Activated naive CD4-positive, alpha-beta T cell treated with anti-CD3 and anti-CD28 coated beads for 36 hours (primary cell): ENCODE measurements at regions not wholly inside any gene's neighbourhood (a gene's known extent, or its start where the extent isn't known, plus 50 kb on each side); places are given as distances from the start of the nearest gene placed in this dataset.
"Not testable (repeated sequence)": the region's sequence is repeated elsewhere in the genome, so short reads cannot be mapped to it uniquely, and the experiment has no call there.

Experiments
- CTCF ChIA-PET: fragments of 350-600 bp; sonication (Branson Sonifier 250); formaldehyde crosslinking; loops from one replicate; lab custom pipeline; 2021; ENCODE audit warnings: antibody characterized with exemption; lab: Charles Lee
- DNase-seq: peaks from one replicate; pipeline ENCODE4 v3.0.0-alpha.2; 2020
- H3K27ac Mint-ChIP-seq: one replicate; pipeline ENCODE4 v1.8.0; 2021; ENCODE audit warnings: mild to moderate bottlenecking, mixed read lengths
- H3K27me3 Mint-ChIP-seq: one replicate; pipeline ENCODE4 v1.8.0; 2021; ENCODE audit warnings: low read depth, mixed read lengths
- H3K36me3 Mint-ChIP-seq: one replicate; pipeline ENCODE4 v1.8.0; 2021; ENCODE audit warnings: low read depth, mixed read lengths
- H3K4me1 Mint-ChIP-seq: one replicate; pipeline ENCODE4 v1.8.0; 2021; ENCODE audit warnings: low read depth, mixed read lengths
- H3K4me3 Mint-ChIP-seq: one replicate; pipeline ENCODE4 v1.8.0; 2021; ENCODE audit warnings: mild to moderate bottlenecking, moderate library complexity, mixed read lengths
- H3K9me3 Mint-ChIP-seq: one replicate; pipeline ENCODE4 v1.8.0; 2021; ENCODE audit warnings: mixed read lengths
- intact Hi-C: fragments of 100-400 bp; cut with micrococcal nuclease; formaldehyde crosslinking; loops from one replicate; pipeline ENCODE4 v1.15.1; 2023

GRCh38 chr3:118146658-118147375 is 887.8 kb downstream of the IGSF11 start:
- H3K27me3 Mint-ChIP-seq, result no peaks in the 10 kb centered on the region
- H3K4me3 Mint-ChIP-seq, result no peak overlapping the region
- intact Hi-C loops, result no loop called here
- no peaks in the 10 kb centered on the region for H3K4me1 Mint-ChIP-seq
- CTCF ChIA-PET, result no interaction called here
- DNase-seq, result no peak
- H3K27ac Mint-ChIP-seq, result no peak overlapping the region
- peaks cover 18% of the 10 kb centered on the region for H3K9me3 Mint-ChIP-seq
- no peaks in the 10 kb centered on the region for H3K36me3 Mint-ChIP-seq

- intact Hi-C loops, result no loop called here
- CTCF ChIA-PET, result interaction anchor here (1.1 kb wide), 1 partner anchor 95 kb away, joined by 3 read pairs; no protein-coding TSS in a partner anchor
- no peak for DNase-seq
- H3K9me3 Mint-ChIP-seq, result peaks cover 7% of the 10 kb centered on the region
- H3K27ac Mint-ChIP-seq, result no peak overlapping the region
- H3K4me3 Mint-ChIP-seq, result no peak overlapping the region
- H3K36me3 Mint-ChIP-seq, result no peaks in the 10 kb centered on the region
- no peaks in the 10 kb centered on the region for H3K27me3 Mint-ChIP-seq
- H3K4me1 Mint-ChIP-seq, result no peaks in the 10 kb centered on the region
Measured at GRCh38 chr3:118151164-118151563, 883.5 kb downstream of the IGSF11 start.

- H3K9me3 Mint-ChIP-seq, H3K36me3 Mint-ChIP-seq, H3K27me3 Mint-ChIP-seq, intact Hi-C loops, H3K4me1 Mint-ChIP-seq, CTCF ChIA-PET, H3K27ac Mint-ChIP-seq, H3K4me3 Mint-ChIP-seq, DNase-seq: not testable (repeated sequence)
Measured at GRCh38 chr3:118162627-118163588, 871.7 kb downstream of the IGSF11 start.

DNA sequence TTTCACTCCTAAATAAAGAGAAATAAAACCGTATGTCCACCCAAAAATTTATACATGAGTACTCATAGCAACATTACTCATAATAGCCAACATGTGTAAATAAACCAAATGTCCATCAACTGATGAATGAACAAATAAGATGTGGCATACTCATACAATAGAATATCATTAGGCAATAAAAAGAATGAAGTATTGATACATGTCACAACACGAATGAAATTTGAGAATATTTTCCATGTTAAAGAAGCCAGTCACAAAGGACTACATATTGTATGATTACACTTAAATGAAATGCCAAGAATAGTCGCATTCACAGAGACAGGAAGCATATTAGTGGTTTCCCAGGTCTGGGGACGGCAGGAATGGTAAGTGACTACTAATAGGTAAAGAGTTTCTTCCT is 869.2 kb downstream of the IGSF11 start:
- peaks cover 9% of the 10 kb centered on the region for H3K9me3 Mint-ChIP-seq
- intact Hi-C loops, result no loop called here

DNA sequence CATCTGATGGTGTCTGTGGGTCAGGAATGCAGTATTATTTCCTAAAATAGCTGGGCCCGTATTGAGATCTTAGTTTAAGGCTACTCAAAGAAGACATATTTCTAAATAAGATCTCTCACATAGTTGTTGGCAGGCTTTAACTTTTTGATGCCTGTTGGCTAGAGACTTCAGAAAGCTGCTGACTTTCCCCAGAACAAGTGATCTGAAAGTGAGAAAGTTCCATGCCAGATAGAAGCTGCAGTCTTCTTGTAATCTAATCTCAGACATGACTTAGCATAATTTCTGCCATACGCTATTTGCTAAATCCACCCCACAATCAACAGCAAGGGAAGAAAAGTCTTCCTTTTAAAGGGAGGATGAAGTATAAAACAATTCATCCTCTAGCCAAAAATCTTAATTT is 867.1 kb downstream of the IGSF11 start:
- CTCF ChIA-PET, result interaction anchor here (0.5 kb wide), 1 partner anchor 1397 kb away, joined by 3 read pairs; no protein-coding TSS in a partner anchor
- H3K9me3 Mint-ChIP-seq, result peaks cover 7% of the 10 kb centered on the region
- H3K27ac Mint-ChIP-seq, result no peak overlapping the region
- intact Hi-C loops, result no loop called here
- no peak for DNase-seq
- H3K27me3 Mint-ChIP-seq, result no peaks in the 10 kb centered on the region
- H3K4me1 Mint-ChIP-seq, result no peaks in the 10 kb centered on the region
- H3K36me3 Mint-ChIP-seq, result no peaks in the 10 kb centered on the region
- H3K4me3 Mint-ChIP-seq, result no peak overlapping the region

More for the DNA sequence above, 869.2 kb downstream of the IGSF11 start:
- H3K4me1 Mint-ChIP-seq, result no peaks in the 10 kb centered on the region
- H3K4me3 Mint-ChIP-seq, result no peak overlapping the region
- CTCF ChIA-PET, result no interaction called here
- no peaks in the 10 kb centered on the region for H3K36me3 Mint-ChIP-seq
- H3K27me3 Mint-ChIP-seq, result no peaks in the 10 kb centered on the region
- no peak overlapping the region for H3K27ac Mint-ChIP-seq
- DNase-seq, result no peak

GRCh38 chr3:118168175-118168574 is 866.5 kb downstream of the IGSF11 start:
- Mint-ChIP-seq H3K27ac (no peak overlapping the region), H3K9me3 (peaks cover 7% of the 10 kb centered on the region), H3K4me1 (no peaks in the 10 kb centered on the region), H3K27me3 (no peaks in the 10 kb centered on the region), H3K4me3 (no peak overlapping the region), H3K36me3 (no peaks in the 10 kb centered on the region)
- no peak for DNase-seq
- intact Hi-C loops, result no loop called here
- CTCF ChIA-PET, result interaction anchor here (0.5 kb wide), 1 partner anchor 1397 kb away, joined by 3 read pairs; no protein-coding TSS in a partner anchor

DNA sequence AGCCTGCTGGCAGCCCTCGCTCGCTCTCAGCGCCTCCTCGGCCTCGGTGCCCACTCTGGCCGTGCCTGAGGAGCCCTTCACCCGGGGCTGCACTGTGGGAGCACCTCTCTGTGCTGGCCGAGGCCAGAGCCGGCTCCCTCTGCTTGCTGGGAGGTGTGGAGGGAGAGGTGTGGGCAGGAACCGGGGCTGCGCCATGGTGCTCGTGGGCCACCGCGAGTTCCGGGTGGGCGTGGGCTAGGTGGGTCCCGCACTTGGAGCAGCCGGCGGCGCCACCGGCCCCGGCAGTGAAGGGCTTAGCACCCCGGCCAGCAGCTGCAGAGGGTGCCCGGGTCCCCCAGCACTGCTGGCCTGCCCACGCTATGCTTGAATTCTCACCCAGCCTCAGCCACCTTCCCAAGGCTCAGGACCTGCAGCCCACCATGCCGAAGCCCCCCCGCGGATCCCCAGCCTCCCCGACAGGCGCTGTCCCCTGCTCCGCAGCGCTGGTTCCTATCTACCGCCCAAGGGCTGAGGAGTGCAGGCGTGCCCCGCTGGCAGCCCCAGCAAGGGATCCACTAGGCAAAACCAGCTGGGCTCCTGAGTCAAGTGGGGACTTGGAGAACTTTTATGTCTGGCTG is 863.3 kb downstream of the IGSF11 start:
- Mint-ChIP-seq H3K27me3 (no peaks in the 10 kb centered on the region), H3K4me3 (no peak overlapping the region), H3K27ac (no peak overlapping the region), H3K9me3 (peaks cover 6% of the 10 kb centered on the region), H3K4me1 (no peaks in the 10 kb centered on the region), H3K36me3 (no peaks in the 10 kb centered on the region)
- intact Hi-C loops, result no loop called here
- CTCF ChIA-PET, result no interaction called here
- no peak for DNase-seq

DNA sequence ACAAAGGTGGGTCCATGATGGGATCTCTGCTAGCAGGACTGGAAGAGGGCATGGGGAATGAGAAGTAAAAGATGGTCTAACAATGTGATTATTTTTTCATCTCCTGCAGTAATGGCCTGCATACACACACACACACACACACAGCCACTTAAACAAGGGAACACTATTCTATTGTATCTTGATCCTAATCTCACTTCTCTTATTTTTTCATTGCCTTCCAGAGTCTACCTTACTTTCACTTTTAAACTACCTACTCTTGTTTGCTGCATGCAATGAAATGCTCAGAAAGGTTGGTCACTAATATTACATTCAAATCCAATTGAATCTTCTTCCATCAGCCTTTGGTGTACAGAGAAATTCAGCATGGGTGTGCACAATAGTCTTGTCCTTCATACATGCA is 853.8 kb downstream of the IGSF11 start:
- intact Hi-C loops, result no loop called here
- Mint-ChIP-seq H3K4me1 (no peaks in the 10 kb centered on the region), H3K36me3 (no peaks in the 10 kb centered on the region), H3K27ac (no peak overlapping the region), H3K4me3 (no peak overlapping the region), H3K9me3 (peaks cover 6% of the 10 kb centered on the region), H3K27me3 (no peaks in the 10 kb centered on the region)
- CTCF ChIA-PET, result no interaction called here
- DNase-seq, result no peak

GRCh38 chr3:118181274-118181673 is 853.4 kb downstream of the IGSF11 start:
- Mint-ChIP-seq H3K36me3 (no peaks in the 10 kb centered on the region), H3K4me3 (no peak overlapping the region), H3K27me3 (no peaks in the 10 kb centered on the region), H3K9me3 (peaks cover 6% of the 10 kb centered on the region), H3K27ac (no peak overlapping the region), H3K4me1 (no peaks in the 10 kb centered on the region)
- no peak for DNase-seq
- CTCF ChIA-PET, result no interaction called here
- intact Hi-C loops, result no loop called here

GRCh38 chr3:118186051-118186450 is 848.6 kb downstream of the IGSF11 start:
- no peaks in the 10 kb centered on the region for H3K27me3 Mint-ChIP-seq
- H3K4me3 Mint-ChIP-seq, result no peak overlapping the region
- no peaks in the 10 kb centered on the region for H3K4me1 Mint-ChIP-seq
- peaks cover 8% of the 10 kb centered on the region for H3K9me3 Mint-ChIP-seq
- CTCF ChIA-PET, result no interaction called here
- H3K36me3 Mint-ChIP-seq, result no peaks in the 10 kb centered on the region
- no peak for DNase-seq
- intact Hi-C loops, result no loop called here
- H3K27ac Mint-ChIP-seq, result no peak overlapping the region

DNA sequence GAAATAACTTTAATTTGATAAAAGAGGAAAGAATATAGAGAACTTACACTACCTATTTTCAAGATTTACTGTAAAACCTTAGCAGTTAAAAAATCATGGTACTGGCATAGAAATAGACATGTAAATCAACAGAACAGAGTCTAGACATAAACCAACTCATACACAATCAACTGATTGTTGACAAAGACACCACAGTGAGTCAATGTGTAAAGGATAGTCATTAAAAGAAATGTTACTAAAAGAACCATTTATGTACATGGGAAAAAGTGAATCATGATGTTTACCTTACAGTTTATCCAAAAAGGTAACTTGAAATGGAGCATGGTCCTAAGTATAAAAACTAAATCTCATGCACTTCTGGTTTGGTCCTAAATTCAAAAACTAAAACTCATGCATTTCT is 847.4 kb downstream of the IGSF11 start:
- Mint-ChIP-seq H3K4me3 (no peak overlapping the region), H3K36me3 (no peaks in the 10 kb centered on the region), H3K27me3 (no peaks in the 10 kb centered on the region), H3K27ac (no peak overlapping the region), H3K4me1 (no peaks in the 10 kb centered on the region), H3K9me3 (peaks cover 10% of the 10 kb centered on the region)
- CTCF ChIA-PET, result no interaction called here
- intact Hi-C loops, result no loop called here
- DNase-seq, result no peak

- H3K4me1 Mint-ChIP-seq, result no peaks in the 10 kb centered on the region
- peaks cover 28% of the 10 kb centered on the region for H3K9me3 Mint-ChIP-seq
- no peak overlapping the region for H3K4me3 Mint-ChIP-seq
- no peak overlapping the region for H3K27ac Mint-ChIP-seq
- intact Hi-C loops, result no loop called here
- DNase-seq, result no peak
- H3K36me3 Mint-ChIP-seq, result peaks cover 2% of the 10 kb centered on the region
- CTCF ChIA-PET, result no interaction called here
- no peaks in the 10 kb centered on the region for H3K27me3 Mint-ChIP-seq
Measured at GRCh38 chr3:118196183-118196582, 838.5 kb downstream of the IGSF11 start.
